ENCODE measurements at regions not wholly inside any gene's neighbourhood (a gene's known extent, or its start where the extent isn't known, plus 50 kb on each side); places are given as distances from the start of the nearest gene placed in this dataset.

DNA sequence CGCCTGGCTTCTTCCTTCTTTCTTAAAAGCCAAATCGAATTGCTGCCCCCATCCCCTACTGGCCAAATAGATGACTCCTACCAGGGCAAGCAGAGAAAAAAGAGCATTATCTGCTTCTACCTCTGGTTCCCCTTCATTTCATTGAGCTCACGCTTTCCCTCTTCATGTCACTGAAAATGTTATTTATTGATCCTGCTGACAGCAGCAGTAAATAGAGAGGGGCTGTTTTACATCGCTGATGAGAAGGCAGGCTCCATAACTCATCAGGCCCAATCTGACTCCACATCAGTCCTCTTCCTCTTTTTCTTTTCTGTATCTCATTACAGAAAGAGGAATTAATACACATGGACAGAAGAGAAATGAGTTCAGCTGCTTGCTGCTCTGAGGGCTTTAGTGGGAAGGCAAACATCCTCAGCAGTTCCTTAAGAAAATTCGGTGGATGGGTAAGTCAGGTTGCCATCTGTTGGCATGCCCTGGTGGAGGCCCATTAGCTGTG is 904.1 kb downstream of the KCNMA1 start:
- Histone ChIP-seq H3K9me3 (replicated peaks in 1 of 3) (no peaks in the 10 kb centered on the region), H3K27me3 (no peaks in the 10 kb centered on the region), H3K4me1 (replicated peaks in 1 of 2) (no peaks in the 10 kb centered on the region), H3K4me3 (no peak overlapping the region), H3K36me3 (replicated peaks in 1 of 2) (no peaks in the 10 kb centered on the region), H3K27ac (no peak overlapping the region)
- DNase-seq: no peak
- no peak for TF ChIP-seq POLR2A (IDR thresholded peaks at IDR 0.05)
- TF ChIP-seq, protein P1, sequence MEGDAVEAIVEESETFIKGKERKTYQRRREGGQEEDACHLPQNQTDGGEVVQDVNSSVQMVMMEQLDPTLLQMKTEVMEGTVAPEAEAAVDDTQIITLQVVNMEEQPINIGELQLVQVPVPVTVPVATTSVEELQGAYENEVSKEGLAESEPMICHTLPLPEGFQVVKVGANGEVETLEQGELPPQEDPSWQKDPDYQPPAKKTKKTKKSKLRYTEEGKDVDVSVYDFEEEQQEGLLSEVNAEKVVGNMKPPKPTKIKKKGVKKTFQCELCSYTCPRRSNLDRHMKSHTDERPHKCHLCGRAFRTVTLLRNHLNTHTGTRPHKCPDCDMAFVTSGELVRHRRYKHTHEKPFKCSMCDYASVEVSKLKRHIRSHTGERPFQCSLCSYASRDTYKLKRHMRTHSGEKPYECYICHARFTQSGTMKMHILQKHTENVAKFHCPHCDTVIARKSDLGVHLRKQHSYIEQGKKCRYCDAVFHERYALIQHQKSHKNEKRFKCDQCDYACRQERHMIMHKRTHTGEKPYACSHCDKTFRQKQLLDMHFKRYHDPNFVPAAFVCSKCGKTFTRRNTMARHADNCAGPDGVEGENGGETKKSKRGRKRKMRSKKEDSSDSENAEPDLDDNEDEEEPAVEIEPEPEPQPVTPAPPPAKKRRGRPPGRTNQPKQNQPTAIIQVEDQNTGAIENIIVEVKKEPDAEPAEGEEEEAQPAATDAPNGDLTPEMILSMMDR (IDR thresholded peaks at IDR 0.05): no peak
- WGBS, 4 donors: 66 to 73% (median 71%) methylated on average over 5 of the region's 5 CpGs
- intact Hi-C loops (cut with DNase I): no loop called here

DNA sequence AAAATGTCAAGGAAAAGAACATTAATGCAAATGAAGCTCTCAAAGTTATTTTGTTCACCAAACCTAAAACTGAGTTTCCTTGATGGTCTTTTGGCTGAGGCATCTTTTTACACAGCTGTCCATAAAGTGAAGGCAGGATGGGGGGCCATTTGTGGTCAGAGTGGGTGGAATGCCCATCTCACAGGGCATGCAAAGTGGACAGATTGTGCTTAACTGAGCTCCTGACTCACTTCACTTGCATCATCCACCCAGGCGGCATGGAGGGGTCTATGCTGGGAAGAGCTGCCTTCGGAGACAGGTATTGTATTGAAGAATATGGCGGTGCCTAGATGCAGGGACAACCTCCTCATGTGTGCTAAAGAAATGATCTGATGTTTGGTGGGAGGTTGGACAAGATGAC is 905.3 kb downstream of the KCNMA1 start:
- H3K27me3 ChIP-seq: no peaks in the 10 kb centered on the region
- H3K4me3 ChIP-seq: no peak overlapping the region
- H3K27ac ChIP-seq: no peak overlapping the region
- 81 to 84% (median 83%) methylated on average over 3 of the region's 3 CpGs for WGBS, 4 donors
- no peaks in the 10 kb centered on the region for H3K36me3 ChIP-seq (replicated peaks in 1 of 2)
- TF ChIP-seq, protein P1 (IDR thresholded peaks at IDR 0.05): no peak
- no peak for TF ChIP-seq POLR2A (IDR thresholded peaks at IDR 0.05)
- H3K4me1 ChIP-seq (replicated peaks in 1 of 2): no peaks in the 10 kb centered on the region
- intact Hi-C loops (cut with DNase I): no loop called here
- DNase-seq: no peak
- H3K9me3 ChIP-seq (replicated peaks in 1 of 3): no peaks in the 10 kb centered on the region

- H3K9me3 ChIP-seq (replicated peaks in 1 of 3): no peaks in the 10 kb centered on the region
- 56 to 65% (median 60%) methylated on average over 1 of the region's 1 CpG for WGBS, 4 donors
- H3K27ac ChIP-seq: no peak overlapping the region
- intact Hi-C loops (cut with DNase I): no loop called here
- H3K36me3 ChIP-seq (replicated peaks in 1 of 2): no peaks in the 10 kb centered on the region
- peaks cover 6% of the 10 kb centered on the region for H3K27me3 ChIP-seq
- TF ChIP-seq, protein P1 (IDR thresholded peaks at IDR 0.05): no peak
- no peak for TF ChIP-seq POLR2A (IDR thresholded peaks at IDR 0.05)
- H3K4me3 ChIP-seq: no peak overlapping the region
- no peak for DNase-seq
- no peaks in the 10 kb centered on the region for H3K4me1 ChIP-seq (replicated peaks in 1 of 2)
Measured at GRCh38 chr10:76729841-76730487, 907.6 kb downstream of the KCNMA1 start.

DNA sequence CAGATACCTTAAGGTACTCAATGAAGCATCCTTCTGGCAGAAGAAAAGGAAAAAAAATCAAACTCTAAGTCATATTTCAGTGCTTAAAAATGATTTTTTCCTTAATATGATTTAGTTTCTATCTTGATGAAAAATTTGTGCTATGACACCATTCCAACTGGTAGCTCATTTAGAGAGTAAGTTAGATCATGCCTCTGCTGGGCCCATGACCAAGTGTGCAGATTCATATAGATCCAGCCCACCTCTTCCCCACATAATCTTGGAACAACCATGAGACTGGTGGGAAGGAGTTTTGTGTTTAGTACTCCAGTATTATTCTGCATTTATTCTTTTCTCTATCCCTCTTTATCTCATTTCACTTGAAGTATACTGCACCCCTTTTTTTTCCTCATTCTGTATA is 908.3 kb downstream of the KCNMA1 start:
- no peak overlapping the region for H3K4me3 ChIP-seq
- H3K27ac ChIP-seq: no peak overlapping the region
- no peak for DNase-seq
- TF ChIP-seq POLR2A (IDR thresholded peaks at IDR 0.05): no peak
- TF ChIP-seq, protein P1 (IDR thresholded peaks at IDR 0.05): no peak
- no peaks in the 10 kb centered on the region for H3K9me3 ChIP-seq (replicated peaks in 1 of 3)
- intact Hi-C loops (cut with DNase I): no loop called here
- H3K4me1 ChIP-seq (replicated peaks in 1 of 2): no peaks in the 10 kb centered on the region
- H3K36me3 ChIP-seq (replicated peaks in 1 of 2): no peaks in the 10 kb centered on the region
- peaks cover 7% of the 10 kb centered on the region for H3K27me3 ChIP-seq

All from adrenal gland (tissue), 9 donors.